Panc1 (cell line): ENCODE measurements at regions not wholly inside any gene's neighbourhood (a gene's known extent, or its start where the extent isn't known, plus 50 kb on each side); places are given as distances from the start of the nearest gene placed in this dataset.

ENCODE experiments used
- ATAC-seq: fragments of 200-7000 bp; cut with Tn5 transposase; 2 replicates; pipeline ENCODE4 v1.9.1; 2020; ENCODE audit warnings: mild to moderate bottlenecking, moderate library complexity
- BruUV-seq: library from RNA; stranded (reverse); fragments of 400-500 nt; replicated peaks from 2 replicates; lab custom pipeline; 2021; lab: Mats Ljungman, UMichigan
- CTCF ChIA-PET: fragments of 300-600 bp; sonication (Branson Sonifier 250); formaldehyde crosslinking; loops from one replicate; lab custom pipeline; 2022; ENCODE audit warnings: antibody characterized with exemption; lab: Charles Lee
- POLR2A ChIA-PET: fragments of 300-600 bp; sonication (Branson Sonifier 250); formaldehyde crosslinking; loops from one replicate; lab custom pipeline; 2022; ENCODE audit warnings: antibody characterized with exemption; lab: Charles Lee
- DNase-seq: peaks from one replicate; pipeline ENCODE4 v3.0.0-alpha.2; 2010; ENCODE audit warnings: low read depth, low spot score
- H3K27ac ChIP-seq: 2 replicates; pipeline ENCODE4 v1.5.1; 2011; ENCODE audit warnings: mild to moderate bottlenecking, low read length, inconsistent platforms
- H3K27me3 ChIP-seq: fragments of 200-500 bp; sonication (Bioruptor generic); 2 replicates; pipeline ENCODE4 v1.6.0; 2014; ENCODE audit warnings: low read length, inconsistent platforms; ENCODE audit not compliant: control insufficient read depth, insufficient read depth
- H3K36me3 ChIP-seq: fragments of 200-500 bp; sonication (Bioruptor generic); 2 replicates; pipeline ENCODE4 v1.5.1; 2014; ENCODE audit warnings: inconsistent platforms, mild to moderate bottlenecking, low read length, moderate library complexity; ENCODE audit not compliant: control insufficient read depth, insufficient read depth
- H3K4me1 ChIP-seq: 2 replicates; pipeline ENCODE4 v1.5.1; 2011; ENCODE audit warnings: inconsistent platforms, mild to moderate bottlenecking, low read length, moderate library complexity; ENCODE audit not compliant: control insufficient read depth, insufficient read depth
- H3K4me3 ChIP-seq, 2 experiments: 2 replicates each; pipeline ENCODE4 v1.5.1; 2011 to 2012; ENCODE audit warnings: low read depth in 2 of 2, low read length in 2 of 2, mild to moderate bottlenecking in 2 of 2, inconsistent platforms in 1 of 2, moderate library complexity in 1 of 2
- H3K9me3 ChIP-seq: fragments of 200-500 bp; sonication (Bioruptor generic); 2 replicates; pipeline ENCODE4 v1.5.1; 2014; ENCODE audit warnings: low read depth, mild to moderate bottlenecking, inconsistent platforms, low read length, moderate library complexity; ENCODE audit not compliant: control insufficient read depth, insufficient read depth
- POLR2AphosphoS5 ChIP-seq: IDR thresholded peaks from 2 replicates; pipeline ENCODE4 v1.6.1; 2012; ENCODE audit warnings: mild to moderate bottlenecking, low read depth, low read length, moderate library complexity
- SIN3A ChIP-seq: IDR thresholded peaks from 2 replicates; pipeline ENCODE4 v1.6.1; 2012; ENCODE audit warnings: low read depth, mild to moderate bottlenecking, low read length, moderate library complexity, borderline replicate concordance; ENCODE audit not compliant: insufficient read depth
- TCF7L2 ChIP-seq: IDR thresholded peaks from 2 replicates; pipeline ENCODE4 v1.6.1; 2011; ENCODE audit warnings: mild to moderate bottlenecking, low read depth, low read length, inconsistent platforms
- in situ Hi-C: cut with HindIII; loops from 2 replicates; pipeline ENCODE4 v1.10.0; 2016; ENCODE audit warnings: low sequenced_read_pairs, low pct_unique_long_range_greater_than_20kb
- intact Hi-C: fragments of 100-400 bp; cut with micrococcal nuclease; formaldehyde crosslinking; loops from one replicate; pipeline ENCODE4 v1.10.0; 2022; ENCODE audit not compliant: unreplicated experiment
- TF ChIP-seq, protein P1 (sequence below): fragments of 450-650 bp; IDR thresholded peaks from 2 replicates; pipeline ENCODE4 v1.5.1; 2017; ENCODE audit warnings: mild to moderate bottlenecking
- TF ChIP-seq, protein P2 (sequence below), 2 experiments: IDR thresholded peaks; 2 replicates each; pipeline ENCODE4 v1.6.1; 2011 to 2012; ENCODE audit warnings: low read depth in 2 of 2, control low read depth in 1 of 2, low read length in 1 of 2, mild to moderate bottlenecking in 1 of 2, moderate library complexity in 1 of 2; ENCODE audit not compliant: insufficient read depth in 1 of 2

- Histone ChIP-seq H3K9me3 (0 out of 2 replicates have a peak, but pooled peaks cover 5% of the 10 kb centered on the region), H3K4me3 (no peak overlapping the region), H3K27ac (peak overlapping the region; percentile 83), H3K4me1 (peaks cover 53% of the 10 kb centered on the region), H3K27me3 (no peaks in the 10 kb centered on the region), H3K36me3 (no peaks in the 10 kb centered on the region)
- TF ChIP-seq SIN3A (no peak), POLR2AphosphoS5 (no peak), TCF7L2 (no peak)
- TF ChIP-seq, protein P1, sequence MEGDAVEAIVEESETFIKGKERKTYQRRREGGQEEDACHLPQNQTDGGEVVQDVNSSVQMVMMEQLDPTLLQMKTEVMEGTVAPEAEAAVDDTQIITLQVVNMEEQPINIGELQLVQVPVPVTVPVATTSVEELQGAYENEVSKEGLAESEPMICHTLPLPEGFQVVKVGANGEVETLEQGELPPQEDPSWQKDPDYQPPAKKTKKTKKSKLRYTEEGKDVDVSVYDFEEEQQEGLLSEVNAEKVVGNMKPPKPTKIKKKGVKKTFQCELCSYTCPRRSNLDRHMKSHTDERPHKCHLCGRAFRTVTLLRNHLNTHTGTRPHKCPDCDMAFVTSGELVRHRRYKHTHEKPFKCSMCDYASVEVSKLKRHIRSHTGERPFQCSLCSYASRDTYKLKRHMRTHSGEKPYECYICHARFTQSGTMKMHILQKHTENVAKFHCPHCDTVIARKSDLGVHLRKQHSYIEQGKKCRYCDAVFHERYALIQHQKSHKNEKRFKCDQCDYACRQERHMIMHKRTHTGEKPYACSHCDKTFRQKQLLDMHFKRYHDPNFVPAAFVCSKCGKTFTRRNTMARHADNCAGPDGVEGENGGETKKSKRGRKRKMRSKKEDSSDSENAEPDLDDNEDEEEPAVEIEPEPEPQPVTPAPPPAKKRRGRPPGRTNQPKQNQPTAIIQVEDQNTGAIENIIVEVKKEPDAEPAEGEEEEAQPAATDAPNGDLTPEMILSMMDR, result no peak
- TF ChIP-seq, protein P2, sequence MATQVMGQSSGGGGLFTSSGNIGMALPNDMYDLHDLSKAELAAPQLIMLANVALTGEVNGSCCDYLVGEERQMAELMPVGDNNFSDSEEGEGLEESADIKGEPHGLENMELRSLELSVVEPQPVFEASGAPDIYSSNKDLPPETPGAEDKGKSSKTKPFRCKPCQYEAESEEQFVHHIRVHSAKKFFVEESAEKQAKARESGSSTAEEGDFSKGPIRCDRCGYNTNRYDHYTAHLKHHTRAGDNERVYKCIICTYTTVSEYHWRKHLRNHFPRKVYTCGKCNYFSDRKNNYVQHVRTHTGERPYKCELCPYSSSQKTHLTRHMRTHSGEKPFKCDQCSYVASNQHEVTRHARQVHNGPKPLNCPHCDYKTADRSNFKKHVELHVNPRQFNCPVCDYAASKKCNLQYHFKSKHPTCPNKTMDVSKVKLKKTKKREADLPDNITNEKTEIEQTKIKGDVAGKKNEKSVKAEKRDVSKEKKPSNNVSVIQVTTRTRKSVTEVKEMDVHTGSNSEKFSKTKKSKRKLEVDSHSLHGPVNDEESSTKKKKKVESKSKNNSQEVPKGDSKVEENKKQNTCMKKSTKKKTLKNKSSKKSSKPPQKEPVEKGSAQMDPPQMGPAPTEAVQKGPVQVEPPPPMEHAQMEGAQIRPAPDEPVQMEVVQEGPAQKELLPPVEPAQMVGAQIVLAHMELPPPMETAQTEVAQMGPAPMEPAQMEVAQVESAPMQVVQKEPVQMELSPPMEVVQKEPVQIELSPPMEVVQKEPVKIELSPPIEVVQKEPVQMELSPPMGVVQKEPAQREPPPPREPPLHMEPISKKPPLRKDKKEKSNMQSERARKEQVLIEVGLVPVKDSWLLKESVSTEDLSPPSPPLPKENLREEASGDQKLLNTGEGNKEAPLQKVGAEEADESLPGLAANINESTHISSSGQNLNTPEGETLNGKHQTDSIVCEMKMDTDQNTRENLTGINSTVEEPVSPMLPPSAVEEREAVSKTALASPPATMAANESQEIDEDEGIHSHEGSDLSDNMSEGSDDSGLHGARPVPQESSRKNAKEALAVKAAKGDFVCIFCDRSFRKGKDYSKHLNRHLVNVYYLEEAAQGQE (IDR thresholded peaks at IDR 0.05; ENCODE audit: insufficient read depth in 1 of 2, low read depth in 2 of 2, low read length in 1 of 2), result no peak
- ATAC-seq, result no peak
- intact Hi-C loops, result no loop called here
- DNase-seq, result no peak
- POLR2A ChIA-PET, result interaction anchor here (0.5 kb wide), 1 partner anchor 9 kb away, joined by 8 read pairs; no protein-coding TSS in a partner anchor
- no TSS peak for BruUV-seq
- in situ Hi-C loops, result no loop called here
- CTCF ChIA-PET, result no interaction called here
These were observed 216.0 kb downstream of the SEC14L1 start for GRCh38 chr17:77356690-77357201.

DNA sequence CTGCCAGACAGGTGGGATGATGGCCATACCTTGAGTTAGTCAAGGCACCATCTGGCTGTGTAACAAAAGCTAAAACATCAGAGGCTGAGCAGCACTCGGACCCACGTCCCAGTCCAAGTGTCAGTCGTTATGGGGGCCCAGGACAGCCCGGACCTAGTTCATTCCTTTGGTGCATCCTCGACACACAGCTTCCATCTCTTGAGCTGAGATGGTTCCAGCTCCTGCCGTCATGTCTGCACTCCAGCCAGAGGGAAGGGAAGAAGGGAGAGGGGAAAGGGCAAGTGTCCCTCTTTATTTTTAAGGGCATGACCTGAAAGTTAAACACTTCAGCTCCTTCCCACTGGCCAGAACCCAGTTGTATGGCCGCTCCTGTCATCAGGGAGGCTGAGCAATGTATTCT is 218.0 kb downstream of the SEC14L1 start:
- no peaks in the 10 kb centered on the region for H3K36me3 ChIP-seq
- H3K9me3 ChIP-seq, result 0 out of 2 replicates have a peak, but pooled peaks cover 5% of the 10 kb centered on the region
- DNase-seq (no peak), ATAC-seq (no peak)
- H3K27me3 ChIP-seq, result no peaks in the 10 kb centered on the region
- no TSS peak for BruUV-seq
- H3K4me3 ChIP-seq, result no peak overlapping the region
- CTCF ChIA-PET, result no interaction called here
- intact Hi-C loops, result no loop called here
- in situ Hi-C loops, result no loop called here
- peaks cover 49% of the 10 kb centered on the region for H3K4me1 ChIP-seq
- POLR2A ChIA-PET, result no interaction called here
- TF ChIP-seq POLR2AphosphoS5, result no peak
- TF ChIP-seq, protein P1, result no peak
- TF ChIP-seq SIN3A, result no peak
- no peak for TF ChIP-seq TCF7L2
- TF ChIP-seq, protein P2 (IDR thresholded peaks at IDR 0.05; ENCODE audit: insufficient read depth in 1 of 2, low read depth in 2 of 2, low read length in 1 of 2), result no peak
- H3K27ac ChIP-seq, result peak overlapping the region; percentile 5; the same call in 1 of the 2 replicates
